Lower leg skin (tissue), 4 donors: ENCODE measurements at regions not wholly inside any gene's neighbourhood (a gene's known extent, or its start where the extent isn't known, plus 50 kb on each side); places are given as distances from the start of the nearest gene placed in this dataset.

Source experiments
- DNase-seq, 2 donors: peaks; one replicate each; pipeline ENCODE4 v3.0.0-alpha.2; 2019; ENCODE audit warnings: low spot score in 2 of 2
- H3K4me3 ChIP-seq: fragments of 200-600 bp; sonication (generic); 2 replicates; pipeline ENCODE4 v1.5.1; 2017; ENCODE audit warnings: mild to moderate bottlenecking, low read depth; ENCODE audit not compliant: poor library complexity, severe bottlenecking
- POLR2A ChIP-seq, 2 donors: fragments of 450-650 bp; IDR thresholded peaks; one replicate each; pipeline ENCODE4 v1.6.1; 2016 to 2017; ENCODE audit warnings: antibody characterized with exemption in 2 of 2, mild to moderate bottlenecking in 1 of 2, moderate library complexity in 1 of 2
- WGBS, 2 donors: methylation state at CpG; one replicate each; pipeline ENCODE4 v1.1.5; 2018; 5-methylcytosine and 5-hydroxymethylcytosine counted together
- intact Hi-C: fragments of 100-400 bp; cut with DNase I; formaldehyde crosslinking; loops from one replicate; pipeline ENCODE4 v1.15.0; 2023; ENCODE audit warnings: low total_unique reads
- TF ChIP-seq, protein P1 (sequence below), 3 donors: fragments of 450-650 bp; IDR thresholded peaks; one replicate each; pipeline ENCODE4 v1.5.1; 2016; ENCODE audit warnings: antibody characterized with exemption in 3 of 3, mild to moderate bottlenecking in 3 of 3, moderate library complexity in 2 of 3

DNA sequence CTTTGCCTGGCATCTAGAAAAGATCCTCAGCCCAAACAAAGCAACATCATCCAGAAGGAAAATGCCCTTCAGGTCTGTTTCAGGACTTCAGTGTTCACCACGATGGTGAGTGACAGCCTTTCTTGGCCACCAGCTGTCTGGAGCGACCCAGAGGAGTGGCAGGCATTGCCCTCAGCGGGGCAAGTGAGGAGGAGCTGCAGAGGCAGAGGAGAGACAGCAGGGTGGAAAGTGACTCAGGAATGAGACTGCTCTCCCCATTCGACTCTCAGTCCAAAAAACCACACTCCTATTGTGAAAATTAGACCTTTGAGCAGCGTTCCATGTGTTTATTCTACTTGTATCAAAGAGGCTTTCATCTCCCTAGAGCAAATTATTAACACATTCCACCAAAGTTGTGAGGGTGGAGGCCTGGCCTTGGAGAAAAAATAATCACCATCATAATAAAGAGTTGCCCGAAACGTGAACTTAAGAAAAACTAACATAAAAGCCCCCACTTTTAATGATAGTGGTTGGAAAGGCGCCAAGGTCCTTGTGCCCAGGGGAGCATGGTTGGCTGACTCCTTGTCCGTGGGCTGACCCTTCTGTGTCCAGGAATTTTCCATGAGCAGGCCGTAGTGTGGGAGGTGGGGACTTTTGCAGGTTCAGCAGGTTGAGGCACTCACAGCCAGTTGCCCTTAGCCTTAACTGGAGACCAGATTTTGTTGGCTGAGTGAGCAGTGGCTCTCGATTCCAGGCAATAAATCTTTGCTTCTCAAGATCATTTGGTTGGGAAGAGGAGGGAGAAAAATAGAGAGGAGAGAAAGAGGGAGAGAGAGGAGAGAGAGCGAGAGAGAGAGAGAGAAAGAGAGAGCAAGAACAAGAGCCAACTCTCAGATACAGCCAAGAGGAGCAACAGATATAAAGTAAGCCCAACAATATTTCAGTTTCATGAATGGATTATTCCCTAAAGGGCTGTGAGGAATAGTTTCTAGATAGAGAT is 125.9 kb upstream of the ANKRD55 start:
- no peak for TF ChIP-seq POLR2A (IDR thresholded peaks at IDR 0.05)
- TF ChIP-seq, protein P1, sequence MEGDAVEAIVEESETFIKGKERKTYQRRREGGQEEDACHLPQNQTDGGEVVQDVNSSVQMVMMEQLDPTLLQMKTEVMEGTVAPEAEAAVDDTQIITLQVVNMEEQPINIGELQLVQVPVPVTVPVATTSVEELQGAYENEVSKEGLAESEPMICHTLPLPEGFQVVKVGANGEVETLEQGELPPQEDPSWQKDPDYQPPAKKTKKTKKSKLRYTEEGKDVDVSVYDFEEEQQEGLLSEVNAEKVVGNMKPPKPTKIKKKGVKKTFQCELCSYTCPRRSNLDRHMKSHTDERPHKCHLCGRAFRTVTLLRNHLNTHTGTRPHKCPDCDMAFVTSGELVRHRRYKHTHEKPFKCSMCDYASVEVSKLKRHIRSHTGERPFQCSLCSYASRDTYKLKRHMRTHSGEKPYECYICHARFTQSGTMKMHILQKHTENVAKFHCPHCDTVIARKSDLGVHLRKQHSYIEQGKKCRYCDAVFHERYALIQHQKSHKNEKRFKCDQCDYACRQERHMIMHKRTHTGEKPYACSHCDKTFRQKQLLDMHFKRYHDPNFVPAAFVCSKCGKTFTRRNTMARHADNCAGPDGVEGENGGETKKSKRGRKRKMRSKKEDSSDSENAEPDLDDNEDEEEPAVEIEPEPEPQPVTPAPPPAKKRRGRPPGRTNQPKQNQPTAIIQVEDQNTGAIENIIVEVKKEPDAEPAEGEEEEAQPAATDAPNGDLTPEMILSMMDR (IDR thresholded peaks at IDR 0.05) = no peak
- no peak overlapping the region for H3K4me3 ChIP-seq
- WGBS, 2 donors = 40 to 51% methylated on average over 12 of the region's 12 CpGs
- intact Hi-C loops = no loop called here
- no peak for DNase-seq

- no peak for DNase-seq
- intact Hi-C loops = no loop called here
- TF ChIP-seq, protein P1 (IDR thresholded peaks at IDR 0.05) = no peak
- TF ChIP-seq POLR2A (IDR thresholded peaks at IDR 0.05) = no peak
- WGBS, 2 donors = 93 to 97% methylated on average over 1 of the region's 1 CpG
- no peak overlapping the region for H3K4me3 ChIP-seq
Observed at GRCh38 chr5:56358046-56358445, 124.9 kb upstream of the ANKRD55 start.

- TF ChIP-seq, protein P1 (IDR thresholded peaks at IDR 0.05) = no peak
- TF ChIP-seq POLR2A (IDR thresholded peaks at IDR 0.05) = no peak
- intact Hi-C loops = no loop called here
- no peak for DNase-seq
- no peak overlapping the region for H3K4me3 ChIP-seq
Observed at GRCh38 chr5:56357426-56357825, 124.3 kb upstream of the ANKRD55 start.

GRCh38 chr5:56356836-56357160 is 123.7 kb upstream of the ANKRD55 start:
- DNase-seq = no peak
- intact Hi-C loops = no loop called here
- no peak for TF ChIP-seq POLR2A (IDR thresholded peaks at IDR 0.05)
- TF ChIP-seq, protein P1 (IDR thresholded peaks at IDR 0.05) = no peak
- H3K4me3 ChIP-seq = no peak overlapping the region

- intact Hi-C loops = no loop called here
- TF ChIP-seq POLR2A (IDR thresholded peaks at IDR 0.05) = no peak
- TF ChIP-seq, protein P1 (IDR thresholded peaks at IDR 0.05) = no peak
- no peak for DNase-seq
- 68 to 77% methylated on average over 6 of the region's 6 CpGs for WGBS, 2 donors
- no peak overlapping the region for H3K4me3 ChIP-seq
Observed at GRCh38 chr5:56356121-56356835, 123.1 kb upstream of the ANKRD55 start.
